ENCODE measurements at regions not wholly inside any gene's neighbourhood (a gene's known extent, or its start where the extent isn't known, plus 50 kb on each side); places are given as distances from the start of the nearest gene placed in this dataset.

GRCh38 chr22:47627556-47628253 lies 865.3 kb downstream of the TBC1D22A start:
- H4K20me1 ChIP-seq (ENCODE audit: low read depth, low read length): no peaks in the 10 kb centered on the region
- H3K9ac ChIP-seq (ENCODE audit: low read length): no peak overlapping the region
- H3K36me3 ChIP-seq (ENCODE audit: low read length): no peaks in the 10 kb centered on the region
- H3K4me2 ChIP-seq (ENCODE audit: low read depth, low read length, poor library complexity, severe bottlenecking): no peak overlapping the region
- H3K79me2 ChIP-seq (ENCODE audit: insufficient read depth, low read length): no peaks in the 10 kb centered on the region
- no peak overlapping the region for H2AFZ ChIP-seq (ENCODE audit: low read depth, low read length, severe bottlenecking)
- H3K27me3 ChIP-seq (ENCODE audit: low read length): no peaks in the 10 kb centered on the region
- H3K4me3 ChIP-seq (ENCODE audit: insufficient read depth, low read length, poor library complexity, severe bottlenecking): no peak overlapping the region
- no peak for TF ChIP-seq CTCF (IDR thresholded peaks at IDR 0.05; ENCODE audit: insufficient read depth, low read length, poor library complexity, severe bottlenecking)
- TF ChIP-seq EZH2phosphoT487 (conservative IDR thresholded peaks at IDR 0.05; ENCODE audit: low read length): no peak
- no peak overlapping the region for H3K27ac ChIP-seq (ENCODE audit: low read depth, low read length)
- H3K9me2 ChIP-seq (replicated peaks; ENCODE audit: insufficient read depth, low read length): no peaks in the 10 kb centered on the region
- no peaks in the 10 kb centered on the region for H3K9me3 ChIP-seq (ENCODE audit: insufficient read depth, low read length)
- H3F3A ChIP-seq (ENCODE audit: insufficient read depth): no peaks in the 10 kb centered on the region

GRCh38 chr22:47626428-47627390 lies 864.3 kb downstream of the TBC1D22A start:
- H3K27me3 ChIP-seq (ENCODE audit: low read length): no peaks in the 10 kb centered on the region
- H3K4me2 ChIP-seq (ENCODE audit: low read depth, low read length, poor library complexity, severe bottlenecking): no peak overlapping the region
- no peaks in the 10 kb centered on the region for H4K20me1 ChIP-seq (ENCODE audit: low read depth, low read length)
- H3F3A ChIP-seq (ENCODE audit: insufficient read depth): no peaks in the 10 kb centered on the region
- H2AFZ ChIP-seq (ENCODE audit: low read depth, low read length, severe bottlenecking): no peak overlapping the region
- H3K9me3 ChIP-seq (ENCODE audit: insufficient read depth, low read length): no peaks in the 10 kb centered on the region
- TF ChIP-seq EZH2phosphoT487 (conservative IDR thresholded peaks at IDR 0.05; ENCODE audit: low read length) (no peak), CTCF (IDR thresholded peaks at IDR 0.05; ENCODE audit: insufficient read depth, low read length, poor library complexity, severe bottlenecking) (no peak)
- no peaks in the 10 kb centered on the region for H3K9me2 ChIP-seq (replicated peaks; ENCODE audit: insufficient read depth, low read length)
- H3K9ac ChIP-seq (ENCODE audit: low read length): no peak overlapping the region
- H3K27ac ChIP-seq (ENCODE audit: low read depth, low read length): no peak overlapping the region
- H3K79me2 ChIP-seq (ENCODE audit: insufficient read depth, low read length): no peaks in the 10 kb centered on the region
- H3K4me3 ChIP-seq (ENCODE audit: insufficient read depth, low read length, poor library complexity, severe bottlenecking): no peak overlapping the region
- no peaks in the 10 kb centered on the region for H3K36me3 ChIP-seq (ENCODE audit: low read length)

- Histone ChIP-seq H3K4me2 (ENCODE audit: low read depth, low read length, poor library complexity, severe bottlenecking) (no peak overlapping the region), H4K20me1 (ENCODE audit: low read depth, low read length) (no peaks in the 10 kb centered on the region), H3K4me3 (ENCODE audit: insufficient read depth, low read length, poor library complexity, severe bottlenecking) (no peak overlapping the region), H3K9me3 (ENCODE audit: insufficient read depth, low read length) (no peaks in the 10 kb centered on the region), H3K9me2 (replicated peaks; ENCODE audit: insufficient read depth, low read length) (no peaks in the 10 kb centered on the region), H3K36me3 (ENCODE audit: low read length) (no peaks in the 10 kb centered on the region), H3K79me2 (ENCODE audit: insufficient read depth, low read length) (no peaks in the 10 kb centered on the region), H3K27me3 (ENCODE audit: low read length) (no peaks in the 10 kb centered on the region), H3K9ac (ENCODE audit: low read length) (no peak overlapping the region), H3F3A (ENCODE audit: insufficient read depth) (no peaks in the 10 kb centered on the region), H3K27ac (ENCODE audit: low read depth, low read length) (no peak overlapping the region), H2AFZ (ENCODE audit: low read depth, low read length, severe bottlenecking) (no peak overlapping the region)
- TF ChIP-seq EZH2phosphoT487 (conservative IDR thresholded peaks at IDR 0.05; ENCODE audit: low read length): no peak
- TF ChIP-seq CTCF (IDR thresholded peaks at IDR 0.05; ENCODE audit: insufficient read depth, low read length, poor library complexity, severe bottlenecking): no peak
Observed at GRCh38 chr22:47625531-47626427, 863.3 kb downstream of the TBC1D22A start.
